ENCODE measurements at regions not wholly inside any gene's neighbourhood (a gene's known extent, or its start where the extent isn't known, plus 50 kb on each side); places are given as distances from the start of the nearest gene placed in this dataset.

DNA sequence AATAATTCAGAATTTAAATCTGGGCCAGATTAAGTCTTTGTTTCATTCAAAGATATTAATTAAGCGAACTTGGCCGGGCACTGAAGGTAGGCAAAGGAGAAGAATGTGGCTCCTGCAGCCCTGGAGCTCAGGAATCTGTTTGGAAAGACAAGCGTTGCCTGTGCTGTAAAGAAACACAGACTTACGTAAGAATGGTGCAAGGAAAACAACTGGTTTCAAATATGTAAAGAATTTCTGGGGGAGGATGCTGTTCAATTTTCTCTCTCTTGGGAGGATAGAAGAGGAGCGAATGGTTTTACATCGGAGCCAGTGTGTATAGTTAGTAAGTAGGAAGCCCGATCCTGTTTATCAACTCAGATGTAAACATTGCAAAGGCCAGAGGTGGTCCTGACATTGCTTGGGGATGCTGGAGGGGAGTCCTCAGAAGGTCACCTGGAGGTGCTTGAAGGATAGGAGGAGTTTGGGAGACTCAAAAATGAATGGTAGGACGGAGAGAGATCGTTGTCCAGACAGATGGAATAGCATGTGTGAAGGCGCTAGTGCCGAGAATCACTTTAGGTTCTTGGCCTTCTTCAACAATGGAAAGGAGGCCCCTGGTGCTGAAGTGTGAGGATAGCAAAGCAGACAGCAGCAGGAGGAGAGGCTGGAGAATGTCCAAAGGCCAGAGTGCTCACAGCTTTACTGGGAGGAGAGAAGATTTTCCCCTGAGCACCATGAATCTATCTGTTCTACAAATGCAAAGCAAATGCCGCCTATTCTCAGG, 456.1 kb downstream of the LPIN1 start:
- Histone ChIP-seq H3K27ac (no peak overlapping the region), H3K36me3 (no peaks in the 10 kb centered on the region), H3K4me3 (no peak overlapping the region), H3K9me3 (no peaks in the 10 kb centered on the region), H3K4me1 (no peaks in the 10 kb centered on the region), H3K27me3 (no peaks in the 10 kb centered on the region)
- TF ChIP-seq, protein P1, sequence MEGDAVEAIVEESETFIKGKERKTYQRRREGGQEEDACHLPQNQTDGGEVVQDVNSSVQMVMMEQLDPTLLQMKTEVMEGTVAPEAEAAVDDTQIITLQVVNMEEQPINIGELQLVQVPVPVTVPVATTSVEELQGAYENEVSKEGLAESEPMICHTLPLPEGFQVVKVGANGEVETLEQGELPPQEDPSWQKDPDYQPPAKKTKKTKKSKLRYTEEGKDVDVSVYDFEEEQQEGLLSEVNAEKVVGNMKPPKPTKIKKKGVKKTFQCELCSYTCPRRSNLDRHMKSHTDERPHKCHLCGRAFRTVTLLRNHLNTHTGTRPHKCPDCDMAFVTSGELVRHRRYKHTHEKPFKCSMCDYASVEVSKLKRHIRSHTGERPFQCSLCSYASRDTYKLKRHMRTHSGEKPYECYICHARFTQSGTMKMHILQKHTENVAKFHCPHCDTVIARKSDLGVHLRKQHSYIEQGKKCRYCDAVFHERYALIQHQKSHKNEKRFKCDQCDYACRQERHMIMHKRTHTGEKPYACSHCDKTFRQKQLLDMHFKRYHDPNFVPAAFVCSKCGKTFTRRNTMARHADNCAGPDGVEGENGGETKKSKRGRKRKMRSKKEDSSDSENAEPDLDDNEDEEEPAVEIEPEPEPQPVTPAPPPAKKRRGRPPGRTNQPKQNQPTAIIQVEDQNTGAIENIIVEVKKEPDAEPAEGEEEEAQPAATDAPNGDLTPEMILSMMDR (IDR thresholded peaks at IDR 0.05): no peak
- TF ChIP-seq POLR2AphosphoS5 (IDR thresholded peaks at IDR 0.05) (no peak), POLR2A (IDR thresholded peaks at IDR 0.05) (no peak), EP300 (IDR thresholded peaks at IDR 0.05) (no peak)
- WGBS: 68% methylated on average over 12 of the region's 12 CpGs
- DNase-seq (ENCODE audit: low spot score in 2 of 2): no peak

DNA sequence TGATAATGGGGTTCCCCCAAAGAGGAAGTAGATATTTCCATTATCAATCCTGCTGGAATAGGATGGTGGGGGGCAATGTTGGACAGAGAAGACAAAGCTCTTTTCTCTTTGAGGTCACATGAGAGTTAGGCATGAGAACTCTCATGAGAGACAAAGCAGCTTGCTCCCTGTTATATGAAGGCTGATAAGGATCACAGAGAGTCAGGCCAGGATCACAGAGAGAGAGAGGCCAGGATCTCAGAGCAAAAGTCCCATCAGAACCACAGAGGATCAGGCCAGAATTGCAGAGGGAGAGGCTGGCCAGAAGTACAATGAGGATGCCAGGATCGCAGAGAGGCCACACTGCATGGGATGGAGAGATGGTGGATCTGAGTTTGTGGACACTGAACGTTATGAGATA, 457.1 kb downstream of the LPIN1 start:
- no peak overlapping the region for H3K4me3 ChIP-seq
- H3K4me1 ChIP-seq: no peaks in the 10 kb centered on the region
- H3K27me3 ChIP-seq: no peaks in the 10 kb centered on the region
- no peaks in the 10 kb centered on the region for H3K9me3 ChIP-seq
- no peak overlapping the region for H3K27ac ChIP-seq
- TF ChIP-seq POLR2A (IDR thresholded peaks at IDR 0.05) (no peak), POLR2AphosphoS5 (IDR thresholded peaks at IDR 0.05) (no peak), EP300 (IDR thresholded peaks at IDR 0.05) (no peak)
- TF ChIP-seq, protein P1 (IDR thresholded peaks at IDR 0.05): no peak
- no peaks in the 10 kb centered on the region for H3K36me3 ChIP-seq
- DNase-seq (ENCODE audit: low spot score in 2 of 2): no peak
- WGBS: 81% methylated on average over 2 of the region's 2 CpGs

DNA sequence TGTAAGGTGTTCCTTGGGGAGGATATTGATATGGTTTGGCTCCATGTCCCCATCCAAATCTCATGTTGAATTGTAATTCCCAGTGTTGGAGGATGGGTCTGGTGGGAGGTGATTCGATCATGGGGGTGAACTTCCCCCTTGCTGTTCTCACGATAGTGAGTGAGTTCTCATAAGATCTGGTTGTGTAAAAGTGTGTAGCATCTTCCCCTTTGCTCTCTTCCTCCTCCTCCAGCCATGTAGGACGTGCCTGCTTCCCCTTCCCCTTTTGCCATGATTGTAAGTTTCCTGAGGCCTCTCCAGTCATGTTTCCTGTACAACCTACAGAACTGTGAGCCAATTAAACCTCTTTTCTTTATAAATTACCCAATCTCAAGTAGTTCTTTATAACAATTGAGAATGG, 458.7 kb downstream of the LPIN1 start:
- H3K36me3 ChIP-seq: no peaks in the 10 kb centered on the region
- H3K27me3 ChIP-seq: no peaks in the 10 kb centered on the region
- TF ChIP-seq POLR2AphosphoS5 (IDR thresholded peaks at IDR 0.05): no peak
- no peak for TF ChIP-seq POLR2A (IDR thresholded peaks at IDR 0.05)
- TF ChIP-seq, protein P1 (IDR thresholded peaks at IDR 0.05): no peak
- no peak for TF ChIP-seq EP300 (IDR thresholded peaks at IDR 0.05)
- no peak overlapping the region for H3K4me3 ChIP-seq
- 82% methylated on average over 3 of the region's 3 CpGs for WGBS
- no peaks in the 10 kb centered on the region for H3K4me1 ChIP-seq
- H3K9me3 ChIP-seq: no peaks in the 10 kb centered on the region
- no peak for DNase-seq (ENCODE audit: low spot score in 2 of 2)
- no peak overlapping the region for H3K27ac ChIP-seq

GRCh38 chr2:12207491-12207890, 461.1 kb downstream of the LPIN1 start:
- 82% methylated on average over 1 of the region's 1 CpG for WGBS
- H3K9me3 ChIP-seq: no peaks in the 10 kb centered on the region
- no peak overlapping the region for H3K27ac ChIP-seq
- no peaks in the 10 kb centered on the region for H3K27me3 ChIP-seq
- no peak for DNase-seq (ENCODE audit: low spot score in 2 of 2)
- H3K4me3 ChIP-seq: no peak overlapping the region
- TF ChIP-seq POLR2AphosphoS5 (IDR thresholded peaks at IDR 0.05): no peak
- no peaks in the 10 kb centered on the region for H3K4me1 ChIP-seq
- H3K36me3 ChIP-seq: no peaks in the 10 kb centered on the region

DNA sequence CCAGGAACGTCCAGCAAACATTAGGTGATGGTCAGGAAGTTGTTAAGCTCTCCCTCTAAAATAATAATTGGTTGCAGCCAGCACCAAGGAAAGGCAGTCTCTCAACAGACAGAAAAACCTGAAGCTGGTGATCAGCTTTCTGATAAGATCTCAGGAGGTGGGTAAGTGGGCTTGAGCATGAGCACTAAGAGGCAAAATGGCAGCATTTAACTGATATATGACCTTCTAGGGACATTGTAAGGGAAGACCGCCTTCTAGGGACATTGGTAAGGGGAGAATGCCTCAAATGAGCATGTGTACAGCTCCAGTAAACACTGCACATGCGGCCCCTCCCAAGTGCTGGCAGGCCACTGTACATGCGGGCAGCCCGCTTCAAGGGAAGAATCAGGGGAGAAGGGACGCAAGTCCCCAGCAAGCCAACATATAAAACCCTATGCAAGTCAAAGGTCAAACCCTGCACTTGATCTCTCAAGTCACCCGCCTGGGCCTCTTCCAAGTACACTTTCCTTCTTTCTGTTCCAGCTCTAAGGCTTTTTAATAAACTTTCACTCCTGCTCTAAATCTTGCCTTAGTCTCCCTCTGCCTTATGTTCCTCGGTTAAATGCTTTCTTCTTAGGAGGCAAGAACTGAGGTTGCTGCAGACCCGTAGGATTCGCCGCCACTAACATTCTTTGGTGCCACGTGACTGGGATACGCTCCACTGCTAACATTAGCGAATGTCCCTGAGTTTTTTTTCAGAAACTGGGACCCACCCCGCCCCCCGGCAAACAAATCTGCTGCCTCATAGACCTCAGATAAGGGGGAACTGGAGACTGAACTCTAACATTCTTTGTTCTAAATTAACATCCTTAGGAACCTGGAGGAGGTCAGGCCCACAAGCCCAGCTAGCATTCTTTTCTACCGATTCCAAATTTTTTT, 463.8 kb downstream of the LPIN1 start:
- no peak overlapping the region for H3K27ac ChIP-seq
- 95% methylated on average over 17 of the region's 17 CpGs for WGBS
- no peak overlapping the region for H3K4me3 ChIP-seq
- H3K36me3 ChIP-seq: no peaks in the 10 kb centered on the region
- no peaks in the 10 kb centered on the region for H3K27me3 ChIP-seq
- no peak for TF ChIP-seq POLR2AphosphoS5 (IDR thresholded peaks at IDR 0.05)
- DNase-seq (ENCODE audit: low spot score in 2 of 2): no peak
- no peaks in the 10 kb centered on the region for H3K4me1 ChIP-seq
- no peaks in the 10 kb centered on the region for H3K9me3 ChIP-seq

All from suprapubic skin (tissue), 4 donors.